Stomach smooth muscle (tissue), 2 donors: ENCODE measurements at regions not wholly inside any gene's neighbourhood (a gene's known extent, or its start where the extent isn't known, plus 50 kb on each side); places are given as distances from the start of the nearest gene placed in this dataset.
"Not testable (repeated sequence)": the region's sequence is repeated elsewhere in the genome, so short reads cannot be mapped to it uniquely, and the experiment has no call there.

Source experiments
- H3K27ac ChIP-seq: one replicate; pipeline ENCODE4 v1.7.0; 2013; ENCODE audit warnings: mild to moderate bottlenecking, low read length, inconsistent platforms
- H3K27me3 ChIP-seq, 2 donors: one replicate each; pipeline ENCODE4 v1.7.0; 2013; ENCODE audit warnings: low read length in 2 of 2; ENCODE audit not compliant: insufficient read depth in 2 of 2, control insufficient read depth in 1 of 2
- H3K36me3 ChIP-seq, 2 donors: one replicate each; pipeline ENCODE4 v1.7.0; 2013; ENCODE audit warnings: low read length in 2 of 2; ENCODE audit not compliant: control insufficient read depth in 2 of 2, insufficient read depth in 2 of 2
- H3K4me1 ChIP-seq: one replicate; pipeline ENCODE4 v1.7.0; 2013; ENCODE audit warnings: low read length; ENCODE audit not compliant: control insufficient read depth, insufficient read depth
- H3K4me3 ChIP-seq, 2 donors: one replicate each; pipeline ENCODE4 v1.7.0; 2013; ENCODE audit warnings: low read length in 2 of 2
- H3K9ac ChIP-seq, 2 donors: one replicate each; pipeline ENCODE4 v1.7.0; 2013; ENCODE audit warnings: low read length in 2 of 2, mild to moderate bottlenecking in 1 of 2
- H3K9me3 ChIP-seq, 2 donors: one replicate each; pipeline ENCODE4 v1.7.0; 2013; ENCODE audit warnings: low read length in 2 of 2; ENCODE audit not compliant: control insufficient read depth in 2 of 2
- donor health status: healthy.
- donor health status: Pancreatic carcinoma.

DNA sequence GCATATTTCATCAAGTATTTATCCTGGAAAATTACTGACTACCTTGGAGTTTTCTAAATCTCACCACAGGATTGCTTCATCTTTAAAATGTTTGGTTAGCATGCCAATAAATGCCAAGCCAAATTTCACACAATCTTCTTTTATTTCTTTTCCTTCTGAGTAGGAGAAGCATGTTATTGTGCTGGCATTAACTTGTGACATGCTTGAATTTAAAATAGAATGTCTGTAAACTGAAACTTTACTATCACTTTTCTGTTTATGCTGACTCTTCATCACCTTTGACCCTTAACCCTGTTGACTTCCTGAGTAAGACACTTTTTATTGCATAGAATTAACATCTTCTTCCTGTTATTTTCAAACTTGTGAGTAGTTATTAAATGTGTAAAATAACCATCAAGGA lies 56.2 kb upstream of the LRRTM4 start:
- no peaks in the 10 kb centered on the region for H3K4me1 ChIP-seq
- H3K9ac ChIP-seq, result no peak overlapping the region
- no peaks in the 10 kb centered on the region for H3K9me3 ChIP-seq
- no peak overlapping the region for H3K4me3 ChIP-seq
- H3K36me3 ChIP-seq, result no peaks in the 10 kb centered on the region
- no peaks in the 10 kb centered on the region for H3K27me3 ChIP-seq
- H3K27ac ChIP-seq, result no peak overlapping the region

GRCh38 chr2:77579076-77579769 lies 57.0 kb upstream of the LRRTM4 start:
- H3K4me1 ChIP-seq, result no peaks in the 10 kb centered on the region
- H3K4me3 ChIP-seq, result no peak overlapping the region
- H3K27me3 ChIP-seq, result no peaks in the 10 kb centered on the region
- H3K9me3 ChIP-seq, result no peaks in the 10 kb centered on the region
- H3K27ac ChIP-seq, result no peak overlapping the region
- no peaks in the 10 kb centered on the region for H3K36me3 ChIP-seq
- H3K9ac ChIP-seq, result no peak overlapping the region

GRCh38 chr2:77588438-77588837 lies 66.3 kb upstream of the LRRTM4 start:
- Histone ChIP-seq H3K27me3 (no peaks in the 10 kb centered on the region), H3K9me3 (no peaks in the 10 kb centered on the region), H3K4me1 (no peaks in the 10 kb centered on the region), H3K4me3 (no peak overlapping the region), H3K9ac (no peak overlapping the region), H3K27ac (no peak overlapping the region), H3K36me3 (no peaks in the 10 kb centered on the region)

DNA sequence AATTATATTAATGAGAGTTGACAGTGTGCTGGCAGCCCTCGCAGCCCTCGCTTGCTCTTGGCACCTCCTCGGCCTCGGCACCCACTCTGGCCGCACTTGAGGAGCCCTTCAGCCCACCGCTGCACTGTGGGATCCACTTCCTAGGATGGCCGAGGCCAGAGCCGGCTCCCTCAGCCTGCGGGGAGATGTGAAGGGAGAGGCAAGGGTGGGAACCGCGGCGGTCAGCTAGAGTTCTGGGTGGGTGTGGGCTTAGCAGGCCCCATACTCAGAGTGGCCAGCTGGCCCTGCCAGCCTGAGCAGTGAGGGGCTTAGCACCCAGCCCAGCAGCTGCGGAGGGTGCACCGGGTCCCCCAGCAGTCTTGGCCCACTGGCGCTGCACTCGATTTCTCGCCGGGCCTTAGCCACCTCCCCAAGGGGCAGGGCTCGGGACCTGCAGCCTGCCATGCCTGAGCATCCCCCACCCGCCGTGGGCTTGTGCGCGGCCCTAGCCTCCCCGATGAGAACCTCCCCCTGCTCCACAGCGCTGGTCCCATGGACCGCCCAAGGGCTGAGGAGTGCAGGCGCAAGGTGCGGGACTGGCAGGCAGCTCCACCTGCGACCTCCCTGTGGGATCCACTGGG lies 68.2 kb upstream of the LRRTM4 start:
- no peak overlapping the region for H3K9ac ChIP-seq
- no peak overlapping the region for H3K27ac ChIP-seq
- no peaks in the 10 kb centered on the region for H3K27me3 ChIP-seq
- no peaks in the 10 kb centered on the region for H3K9me3 ChIP-seq
- H3K4me3 ChIP-seq, result no peak overlapping the region
- H3K36me3 ChIP-seq, result no peaks in the 10 kb centered on the region
- H3K4me1 ChIP-seq, result no peaks in the 10 kb centered on the region

DNA sequence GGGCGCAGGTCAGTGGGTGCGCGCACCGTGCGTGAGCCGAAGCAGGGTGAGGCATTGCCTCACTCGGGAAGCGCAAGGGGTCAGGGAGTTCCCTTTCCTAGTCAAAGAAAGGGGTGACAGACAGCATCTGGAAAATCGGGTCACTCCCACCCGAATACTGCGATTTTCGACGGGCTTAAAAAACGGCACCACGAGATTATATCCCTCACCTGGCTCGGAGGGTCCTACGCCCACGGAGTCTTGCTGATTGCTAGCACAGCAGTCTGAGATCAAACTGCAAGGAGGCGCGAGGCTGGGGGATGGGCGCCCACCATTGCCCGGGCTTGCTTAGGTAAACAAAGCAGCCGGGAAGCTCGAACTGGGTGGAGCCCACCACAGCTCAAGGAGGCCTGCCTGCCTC lies 70.8 kb upstream of the LRRTM4 start:
- H3K4me3 ChIP-seq, H3K9me3 ChIP-seq, H3K4me1 ChIP-seq, H3K36me3 ChIP-seq, H3K27ac ChIP-seq, H3K27me3 ChIP-seq, H3K9ac ChIP-seq: not testable (repeated sequence)

DNA sequence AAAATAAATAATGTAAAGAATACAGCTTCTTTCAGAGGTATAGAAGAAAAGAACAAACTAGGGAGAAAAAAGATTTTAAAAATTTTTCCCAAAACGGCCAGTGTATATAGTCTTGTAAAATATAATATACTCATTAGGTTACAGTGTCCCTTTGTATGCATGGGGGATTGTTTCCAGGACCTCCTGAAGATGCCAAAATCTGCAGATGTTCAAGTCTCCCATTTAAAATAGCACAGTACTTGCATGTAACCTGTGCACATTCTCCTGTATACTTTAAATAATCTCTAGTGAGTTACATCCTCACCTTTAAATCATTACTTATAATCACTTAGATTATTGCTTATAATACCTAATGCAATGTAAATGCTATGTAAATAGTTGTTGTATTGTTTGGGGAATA lies 80.6 kb upstream of the LRRTM4 start:
- no peak overlapping the region for H3K4me3 ChIP-seq
- H3K27me3 ChIP-seq, result no peaks in the 10 kb centered on the region
- H3K9ac ChIP-seq, result no peak overlapping the region
- no peaks in the 10 kb centered on the region for H3K4me1 ChIP-seq
- no peak overlapping the region for H3K27ac ChIP-seq
- no peaks in the 10 kb centered on the region for H3K36me3 ChIP-seq
- H3K9me3 ChIP-seq, result no peaks in the 10 kb centered on the region

GRCh38 chr2:77604953-77605929 lies 83.1 kb upstream of the LRRTM4 start:
- Histone ChIP-seq H3K9me3 (peaks cover 0 to 2% of the 10 kb centered on the region in 2 donors), H3K9ac (no peak overlapping the region), H3K27me3 (no peaks in the 10 kb centered on the region), H3K36me3 (no peaks in the 10 kb centered on the region), H3K4me3 (no peak overlapping the region), H3K27ac (no peak overlapping the region), H3K4me1 (no peaks in the 10 kb centered on the region)

- Histone ChIP-seq H3K4me1 (no peaks in the 10 kb centered on the region), H3K9me3 (peaks cover 0 to 2% of the 10 kb centered on the region in 2 donors), H3K9ac (no peak overlapping the region), H3K36me3 (no peaks in the 10 kb centered on the region), H3K4me3 (no peak overlapping the region), H3K27me3 (no peaks in the 10 kb centered on the region), H3K27ac (no peak overlapping the region)
Measured at GRCh38 chr2:77608510-77608909, 86.3 kb upstream of the LRRTM4 start.

- no peaks in the 10 kb centered on the region for H3K4me1 ChIP-seq
- H3K36me3 ChIP-seq, result no peaks in the 10 kb centered on the region
Measured at GRCh38 chr2:77629539-77629938, 107.4 kb upstream of the LRRTM4 start.

DNA sequence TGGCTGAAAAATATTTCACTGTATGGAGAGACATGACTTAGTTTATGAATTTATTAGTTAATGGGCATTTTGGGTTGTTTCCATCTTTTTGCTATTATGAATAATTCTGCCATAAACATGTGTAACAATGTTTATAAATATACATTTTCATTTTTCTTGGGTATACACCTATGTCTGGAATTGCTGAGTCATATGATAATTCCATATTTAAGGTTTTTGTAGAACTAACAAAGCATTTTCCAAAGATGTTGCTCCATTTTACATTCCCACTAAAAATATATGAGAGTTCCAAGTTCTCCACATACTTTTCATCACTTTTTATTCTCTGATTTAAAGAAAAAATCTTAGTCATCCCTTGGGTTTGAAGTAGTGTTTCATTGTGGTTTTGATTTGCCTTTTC lies 108.8 kb upstream of the LRRTM4 start:
- no peaks in the 10 kb centered on the region for H3K27me3 ChIP-seq
- H3K27ac ChIP-seq, result no peak overlapping the region
- H3K9ac ChIP-seq, result no peak overlapping the region

More at GRCh38 chr2:77629539-77629938, 107.4 kb upstream of the LRRTM4 start:
- Histone ChIP-seq H3K4me3 (no peak overlapping the region), H3K27ac (no peak overlapping the region), H3K27me3 (no peaks in the 10 kb centered on the region), H3K9ac (no peak overlapping the region), H3K9me3 (peaks cover 0 to 3% of the 10 kb centered on the region in 2 donors)

More for the DNA sequence above, 108.8 kb upstream of the LRRTM4 start:
- H3K4me3 ChIP-seq, result no peak overlapping the region
- H3K9me3 ChIP-seq, result peaks cover 0 to 3% of the 10 kb centered on the region in 2 donors
- H3K36me3 ChIP-seq, result no peaks in the 10 kb centered on the region
- no peaks in the 10 kb centered on the region for H3K4me1 ChIP-seq
